CD4-positive, alpha-beta T cell (primary cell): ENCODE measurements at regions not wholly inside any gene's neighbourhood (a gene's known extent, or its start where the extent isn't known, plus 50 kb on each side); places are given as distances from the start of the nearest gene placed in this dataset.

Experiments used
- ATAC-seq: fragments of 200-7000 bp; cut with Tn5 transposase; one replicate; pipeline ENCODE4 v1.10.0; 2022; ENCODE audit warnings: mild to moderate bottlenecking; ENCODE audit not compliant: poor library complexity
- CTCF ChIA-PET: fragments of 350-600 bp; sonication (Branson Sonifier 250); formaldehyde crosslinking; loops from one replicate; lab custom pipeline; 2021; ENCODE audit warnings: antibody characterized with exemption, inconsistent platforms; lab: Charles Lee
- POLR2A ChIA-PET: fragments of 350-600 bp; sonication (Branson Sonifier 250); formaldehyde crosslinking; loops from one replicate; lab custom pipeline; 2021; ENCODE audit warnings: antibody characterized with exemption, inconsistent platforms; lab: Charles Lee
- DNase-seq, 14 experiments: peaks; one replicate each; pipeline ENCODE4 v3.0.0-alpha.2; 2013 to 2020; ENCODE audit warnings: mixed read lengths in 2 of 14
- H3K27ac ChIP-seq, 2 donors: one replicate each; pipeline versions ENCODE4 v1.5.1 to v1.7.0; 2013; ENCODE audit warnings: low read length in 2 of 2, low read depth in 1 of 2, mild to moderate bottlenecking in 1 of 2
- H3K27me3 ChIP-seq, 2 experiments: 1 replicate in 1 of 2; 2 replicates in 1 of 2; pipeline versions ENCODE4 v1.6.1 to v1.7.0; 2013; ENCODE audit warnings: low read length in 2 of 2, control low read depth in 1 of 2, mild to moderate bottlenecking in 1 of 2, moderate library complexity in 1 of 2; ENCODE audit not compliant: insufficient read depth in 2 of 2, control insufficient read depth in 1 of 2
- H3K36me3 ChIP-seq: one replicate; pipeline ENCODE4 v1.6.1; 2013; ENCODE audit warnings: low read length, control low read depth; ENCODE audit not compliant: insufficient read depth
- H3K4me1 ChIP-seq: one replicate; pipeline ENCODE4 v1.6.1; 2013; ENCODE audit warnings: low read length, control low read depth; ENCODE audit not compliant: insufficient read depth
- H3K4me3 ChIP-seq: one replicate; pipeline ENCODE4 v1.5.1; 2013; ENCODE audit warnings: mild to moderate bottlenecking, low read length, moderate library complexity
- H3K9me3 ChIP-seq, 2 experiments: 1 replicate in 1 of 2; 2 replicates in 1 of 2; pipeline versions ENCODE4 v1.6.1 to v1.7.0; 2013; ENCODE audit warnings: low read length in 2 of 2, mild to moderate bottlenecking in 2 of 2, control low read depth in 1 of 2, moderate library complexity in 1 of 2; ENCODE audit not compliant: control insufficient read depth in 1 of 2, insufficient read depth in 1 of 2
- H3K27ac Mint-ChIP-seq: one replicate; pipeline ENCODE4 v1.8.0; 2020; ENCODE audit warnings: mixed read lengths
- H3K27me3 Mint-ChIP-seq: one replicate; pipeline ENCODE4 v1.8.0; 2021; ENCODE audit warnings: mixed read lengths
- H3K36me3 Mint-ChIP-seq: one replicate; pipeline ENCODE4 v1.8.0; 2021; ENCODE audit warnings: low read depth, mixed read lengths
- H3K4me1 Mint-ChIP-seq: one replicate; pipeline ENCODE4 v1.8.0; 2021; ENCODE audit warnings: low read depth, mixed read lengths
- H3K4me3 Mint-ChIP-seq: one replicate; pipeline ENCODE4 v1.8.0; 2020; ENCODE audit warnings: mild to moderate bottlenecking, mixed read lengths
- H3K9me3 Mint-ChIP-seq: one replicate; pipeline ENCODE4 v1.8.0; 2020; ENCODE audit warnings: mixed read lengths
- CTCF ChIP-seq: fragments of 200-600 bp; IDR thresholded peaks from one replicate; pipeline ENCODE4 v1.8.0; 2022; ENCODE audit warnings: antibody characterized with exemption, mild to moderate bottlenecking
- intact Hi-C, 2 experiments: fragments of 100-400 bp; cut with DNase I in 1 of 2; cut with micrococcal nuclease in 1 of 2; formaldehyde crosslinking; loops; one replicate each; pipeline versions ENCODE4 v1.15.1 to v1.9.0; 2023 to 2025; cut with DNase I, micrococcal nuclease

GRCh38 chr5:4639946-4640345, 500.2 kb upstream of the ADAMTS16 start:
- Histone ChIP-seq H3K27me3 (no peaks in the 10 kb centered on the region), H3K4me1 (no peaks in the 10 kb centered on the region), H3K9me3 (peaks cover 4 to 14% of the 10 kb centered on the region in 2 experiments), H3K27ac (no peak overlapping the region), H3K36me3 (no peaks in the 10 kb centered on the region), H3K4me3 (no peak overlapping the region)
- no peaks in the 10 kb centered on the region for H3K36me3 Mint-ChIP-seq
- no peak for ATAC-seq
- ChIA-PET POLR2A (no interaction called here), CTCF (no interaction called here)
- no peaks in the 10 kb centered on the region for H3K4me1 Mint-ChIP-seq
- H3K9me3 Mint-ChIP-seq: no peaks in the 10 kb centered on the region
- intact Hi-C loops: no loop called here
- H3K4me3 Mint-ChIP-seq: no peak overlapping the region
- DNase-seq: no peak
- no peak overlapping the region for H3K27ac Mint-ChIP-seq
- no peaks in the 10 kb centered on the region for H3K27me3 Mint-ChIP-seq
- no peak for TF ChIP-seq CTCF

- Histone ChIP-seq H3K9me3 (peaks cover 4 to 17% of the 10 kb centered on the region in 2 experiments), H3K36me3 (no peaks in the 10 kb centered on the region), H3K27ac (no peak overlapping the region), H3K4me3 (no peak overlapping the region), H3K27me3 (no peaks in the 10 kb centered on the region), H3K4me1 (no peaks in the 10 kb centered on the region)
- ChIA-PET POLR2A (no interaction called here), CTCF (no interaction called here)
- H3K9me3 Mint-ChIP-seq: no peaks in the 10 kb centered on the region
- TF ChIP-seq CTCF: no peak
- H3K27me3 Mint-ChIP-seq: no peaks in the 10 kb centered on the region
- H3K4me1 Mint-ChIP-seq: no peaks in the 10 kb centered on the region
- no peak for DNase-seq
- intact Hi-C loops: no loop called here
- ATAC-seq: no peak
- no peak overlapping the region for H3K27ac Mint-ChIP-seq
- H3K36me3 Mint-ChIP-seq: no peaks in the 10 kb centered on the region
- H3K4me3 Mint-ChIP-seq: no peak overlapping the region
These were observed 499.3 kb upstream of the ADAMTS16 start for GRCh38 chr5:4640795-4641194.

GRCh38 chr5:4642525-4642924, 497.6 kb upstream of the ADAMTS16 start:
- ATAC-seq (no peak), DNase-seq (no peak)
- H3K36me3 Mint-ChIP-seq: no peaks in the 10 kb centered on the region
- no peak for TF ChIP-seq CTCF
- Histone ChIP-seq H3K4me1 (no peaks in the 10 kb centered on the region), H3K9me3 (peaks cover 4 to 21% of the 10 kb centered on the region in 2 experiments), H3K4me3 (no peak overlapping the region), H3K27me3 (no peaks in the 10 kb centered on the region), H3K27ac (no peak overlapping the region), H3K36me3 (no peaks in the 10 kb centered on the region)
- H3K27me3 Mint-ChIP-seq: no peaks in the 10 kb centered on the region
- H3K27ac Mint-ChIP-seq: no peak overlapping the region
- CTCF ChIA-PET: no interaction called here
- no peak overlapping the region for H3K4me3 Mint-ChIP-seq
- POLR2A ChIA-PET: no interaction called here
- intact Hi-C loops: no loop called here
- no peaks in the 10 kb centered on the region for H3K4me1 Mint-ChIP-seq
- H3K9me3 Mint-ChIP-seq: no peaks in the 10 kb centered on the region
